GDM1 (cell line): ENCODE measurements at regions not wholly inside any gene's neighbourhood (a gene's known extent, or its start where the extent isn't known, plus 50 kb on each side); places are given as distances from the start of the nearest gene placed in this dataset.

Experiments used
- DNase-seq: peaks from one replicate; lab custom pipeline; 2025; lab: John Stamatoyannopoulos, UW

GRCh38 chr6:21816231-21816630, 222.7 kb downstream of the SOX4 start:
- no peak for DNase-seq

- DNase-seq, result no peak
Measured at GRCh38 chr6:21820442-21820841, 226.9 kb downstream of the SOX4 start.

GRCh38 chr6:21823371-21823770, 229.8 kb downstream of the SOX4 start:
- no peak for DNase-seq

GRCh38 chr6:21824431-21825177, 231.1 kb downstream of the SOX4 start:
- no peak for DNase-seq

GRCh38 chr6:21826023-21826422, 232.5 kb downstream of the SOX4 start:
- DNase-seq, result no peak

GRCh38 chr6:21826904-21827303, 233.4 kb downstream of the SOX4 start:
- DNase-seq, result no peak

- no peak for DNase-seq
Measured at GRCh38 chr6:21827425-21828202, 234.1 kb downstream of the SOX4 start.

GRCh38 chr6:21828704-21829103, 235.2 kb downstream of the SOX4 start:
- no peak for DNase-seq

GRCh38 chr6:21829126-21829525, 235.6 kb downstream of the SOX4 start:
- no peak for DNase-seq

GRCh38 chr6:21831521-21832291, 238.2 kb downstream of the SOX4 start:
- no peak for DNase-seq

GRCh38 chr6:21836277-21836676, 242.7 kb downstream of the SOX4 start:
- DNase-seq, result no peak

- DNase-seq, result no peak
Measured at GRCh38 chr6:21836772-21837425, 243.3 kb downstream of the SOX4 start.

- DNase-seq, result no peak
Measured at GRCh38 chr6:21840428-21840827, 246.9 kb downstream of the SOX4 start.

GRCh38 chr6:21842875-21843645, 249.5 kb downstream of the SOX4 start:
- no peak for DNase-seq

GRCh38 chr6:21844120-21844917, 250.8 kb downstream of the SOX4 start:
- no peak for DNase-seq

- no peak for DNase-seq
Measured at GRCh38 chr6:21845018-21845417, 251.5 kb downstream of the SOX4 start.

- no peak for DNase-seq
Measured at GRCh38 chr6:21845439-21846140, 252.0 kb downstream of the SOX4 start.

- DNase-seq, result no peak
Measured at GRCh38 chr6:21846541-21847451, 253.2 kb downstream of the SOX4 start.
